H9 (cell line): ENCODE measurements at regions not wholly inside any gene's neighbourhood (a gene's known extent, or its start where the extent isn't known, plus 50 kb on each side); places are given as distances from the start of the nearest gene placed in this dataset.

Experiments
- DNase-seq: peaks from one replicate; pipeline ENCODE4 v3.0.0-alpha.2; 2017
- H2AFZ ChIP-seq: one replicate; pipeline ENCODE4 v1.6.1; 2013; ENCODE audit warnings: mild to moderate bottlenecking, low read length, control low read depth, moderate library complexity
- H2AK5ac ChIP-seq: 2 replicates; pipeline ENCODE4 v1.6.1; 2013; ENCODE audit warnings: low read length, control low read depth, mixed read lengths; ENCODE audit not compliant: insufficient read length
- H2BK120ac ChIP-seq: one replicate; pipeline ENCODE4 v1.6.1; 2013; ENCODE audit warnings: low read depth, mild to moderate bottlenecking, low read length, control low read depth, inconsistent platforms; ENCODE audit not compliant: poor library complexity, severe bottlenecking
- H2BK12ac ChIP-seq: 2 replicates; pipeline ENCODE4 v1.6.1; 2013; ENCODE audit warnings: low read length, control low read depth, mixed read lengths, low read depth; ENCODE audit not compliant: insufficient read length
- H2BK15ac ChIP-seq: 2 replicates; pipeline ENCODE4 v1.6.1; 2013; ENCODE audit warnings: low read depth, low read length, control low read depth
- H2BK20ac ChIP-seq: one replicate; pipeline ENCODE4 v1.6.1; 2013; ENCODE audit warnings: low read depth, mild to moderate bottlenecking, low read length, control low read depth, inconsistent platforms; ENCODE audit not compliant: poor library complexity, severe bottlenecking
- H2BK5ac ChIP-seq: 2 replicates; pipeline ENCODE4 v1.6.1; 2013; ENCODE audit warnings: low read length, control low read depth, mixed read lengths; ENCODE audit not compliant: insufficient read length
- H3K14ac ChIP-seq: 2 replicates; pipeline ENCODE4 v1.6.1; 2013; ENCODE audit warnings: low read length, control low read depth; ENCODE audit not compliant: insufficient read depth
- H3K18ac ChIP-seq: 2 replicates; pipeline ENCODE4 v1.6.1; 2013; ENCODE audit warnings: low read depth, mild to moderate bottlenecking, mixed read lengths, low read length, control low read depth; ENCODE audit not compliant: insufficient read length
- H3K23ac ChIP-seq: 2 replicates; pipeline ENCODE4 v1.6.1; 2013; ENCODE audit warnings: low read length, control low read depth, mixed read lengths, low read depth; ENCODE audit not compliant: insufficient read length
- H3K23me2 ChIP-seq: 2 replicates; pipeline ENCODE4 v1.6.1; 2013; ENCODE audit warnings: low read depth, mild to moderate bottlenecking, mixed read lengths, low read length, control low read depth; ENCODE audit not compliant: insufficient read length, poor library complexity, severe bottlenecking
- H3K27ac ChIP-seq: 2 replicates; pipeline ENCODE4 v1.5.1; 2013; ENCODE audit warnings: low read length, control low read depth, mixed read lengths, low read depth; ENCODE audit not compliant: insufficient read length
- H3K27me3 ChIP-seq: 2 replicates; pipeline ENCODE4 v1.6.1; 2013; ENCODE audit warnings: low read length, control low read depth, inconsistent platforms; ENCODE audit not compliant: insufficient read depth
- H3K4ac ChIP-seq: 2 replicates; pipeline ENCODE4 v1.6.1; 2013; ENCODE audit warnings: low read depth, mild to moderate bottlenecking, control low read depth, inconsistent platforms, low read length, moderate library complexity
- H3K4me1 ChIP-seq: 2 replicates; pipeline ENCODE4 v1.6.1; 2013; ENCODE audit warnings: low read length, control low read depth, inconsistent platforms; ENCODE audit not compliant: insufficient read depth
- H3K4me2 ChIP-seq: 2 replicates; pipeline ENCODE4 v1.6.1; 2013; ENCODE audit warnings: low read length, control low read depth, mixed read lengths; ENCODE audit not compliant: insufficient read length, insufficient read depth
- H3K56ac ChIP-seq: 2 replicates; pipeline ENCODE4 v1.6.1; 2013; ENCODE audit warnings: low read depth, mild to moderate bottlenecking, mixed read lengths, low read length, control low read depth; ENCODE audit not compliant: insufficient read length
- H3K79me1 ChIP-seq: 2 replicates; pipeline ENCODE4 v1.6.1; 2013; ENCODE audit warnings: low read depth, mild to moderate bottlenecking, moderate library complexity, low read length, control low read depth, inconsistent platforms; ENCODE audit not compliant: insufficient read depth, poor library complexity, severe bottlenecking
- H3K79me2 ChIP-seq: 2 replicates; pipeline ENCODE4 v1.6.1; 2013; ENCODE audit warnings: low read length, control low read depth, inconsistent platforms; ENCODE audit not compliant: insufficient read depth
- H3K9ac ChIP-seq: 2 replicates; pipeline ENCODE4 v1.6.1; 2013; ENCODE audit warnings: low read length, control low read depth, mixed read lengths; ENCODE audit not compliant: insufficient read length; ENCODE audit errors: extremely low read depth
- H3K9me3 ChIP-seq: one replicate; pipeline ENCODE4 v1.6.1; 2013; ENCODE audit warnings: low read depth, low read length, inconsistent platforms; ENCODE audit not compliant: control insufficient read depth
- H3T11ph ChIP-seq: one replicate; pipeline ENCODE4 v1.6.1; 2013; ENCODE audit warnings: mild to moderate bottlenecking, low read length, control low read depth, inconsistent platforms
- H4K20me1 ChIP-seq: one replicate; pipeline ENCODE4 v1.6.1; 2013; ENCODE audit not compliant: control insufficient read depth, insufficient read length, insufficient read depth
- H4K5ac ChIP-seq: 2 replicates; pipeline ENCODE4 v1.6.1; 2013; ENCODE audit warnings: low read depth, mild to moderate bottlenecking, mixed read lengths, low read length, control low read depth; ENCODE audit not compliant: insufficient read length
- H4K8ac ChIP-seq: replicated peaks from 2 replicates; pipeline ENCODE4 v1.6.1; 2013; ENCODE audit warnings: low read length, control low read depth, mixed read lengths, low read depth; ENCODE audit not compliant: insufficient read length
- H4K91ac ChIP-seq: 2 replicates; pipeline ENCODE4 v1.6.1; 2013; ENCODE audit warnings: low read depth, mild to moderate bottlenecking, moderate library complexity, mixed read lengths, low read length, control low read depth; ENCODE audit not compliant: insufficient read length
- H3K27ac Mint-ChIP-seq, 3 experiments: 2 replicates in 2 of 3; 3 replicates in 1 of 3; pipeline ENCODE4 v1.8.0; 2020 to 2021; ENCODE audit warnings: mixed read lengths in 3 of 3, mild to moderate bottlenecking in 1 of 3, moderate library complexity in 1 of 3
- H3K27me3 Mint-ChIP-seq: 2 replicates; pipeline ENCODE4 v1.8.0; 2021; ENCODE audit warnings: low read depth, mild to moderate bottlenecking, moderate library complexity, mixed read lengths
- H3K36me3 Mint-ChIP-seq, 3 experiments: 2 replicates in 2 of 3; 3 replicates in 1 of 3; pipeline ENCODE4 v1.8.0; 2020 to 2021; ENCODE audit warnings: low read depth in 3 of 3, mixed read lengths in 3 of 3; ENCODE audit not compliant: insufficient read depth in 1 of 3
- H3K4me1 Mint-ChIP-seq, 2 experiments: 2 replicates each; pipeline ENCODE4 v1.8.0; 2020; ENCODE audit warnings: mixed read lengths in 2 of 2
- H3K4me3 Mint-ChIP-seq, 2 experiments: 2 replicates in 1 of 2; 3 replicates in 1 of 2; pipeline ENCODE4 v1.8.0; 2020 to 2021; ENCODE audit warnings: mild to moderate bottlenecking in 2 of 2, mixed read lengths in 2 of 2, moderate library complexity in 1 of 2
- H3K9me3 Mint-ChIP-seq, 2 experiments: 2 replicates in 1 of 2; 3 replicates in 1 of 2; pipeline ENCODE4 v1.8.0; 2020; ENCODE audit warnings: mild to moderate bottlenecking in 2 of 2, mixed read lengths in 2 of 2, moderate library complexity in 1 of 2
- WGBS: extraction: QIAGEN DNeasy Blood & Tissue Kit; methylation state at CpG from one replicate; pipeline ENCODE4 v1.1.7; 2013; ENCODE audit warnings: missing lambda C conversion rate, low lambda C conversion rate, mixed read lengths; ENCODE audit not compliant: insufficient read length; ENCODE audit errors: extremely low coverage; 5-methylcytosine and 5-hydroxymethylcytosine counted together
- TF ChIP-seq, protein P1 (sequence below): fragments of 200-600 bp; sonication (generic); conservative IDR thresholded peaks from 3 replicates; pipeline ENCODE4 v1.8.0; 2021; ENCODE audit warnings: antibody characterized with exemption, mild to moderate bottlenecking

DNA sequence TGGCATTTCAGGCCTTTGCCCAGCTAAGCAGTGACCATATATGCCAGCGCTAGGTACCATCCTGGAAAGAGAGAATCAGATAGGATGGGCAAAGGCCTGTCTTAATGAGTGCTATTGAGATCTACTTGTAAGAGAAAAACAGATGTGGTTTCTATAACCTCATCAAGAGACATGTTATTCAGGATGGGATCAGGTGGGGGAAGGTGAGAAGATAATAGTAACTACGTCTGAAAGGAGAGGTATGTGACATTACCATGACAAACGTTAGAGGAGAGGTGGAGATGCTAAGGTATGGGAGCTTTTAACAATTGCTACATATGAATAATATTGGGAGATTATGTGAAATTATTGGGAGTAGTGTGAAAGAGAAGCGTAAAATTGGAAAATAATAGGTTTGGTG is 204.2 kb upstream of the PLXNA2 start:
- no peak overlapping the region for H3K4ac ChIP-seq
- Mint-ChIP-seq H3K4me3 (no peak overlapping the region), H3K27ac (peak overlapping the region in 1 of 3 experiments; percentile 78; a peak in 1 of 7 replicates), H3K36me3 (peaks cover 2 to 15% (median 5%) of the 10 kb centered on the region in 3 experiments; a peak in 6 of 7 replicates), H3K27me3 (no peaks in the 10 kb centered on the region), H3K4me1 (peaks cover 16 to 21% of the 10 kb centered on the region in 2 experiments), H3K9me3 (peaks cover 8 to 13% of the 10 kb centered on the region in 2 experiments)
- no peak overlapping the region for H4K5ac ChIP-seq
- no peak overlapping the region for H3K27ac ChIP-seq
- H3K9ac ChIP-seq, result no peak overlapping the region
- H3K56ac ChIP-seq, result no peak overlapping the region
- no peak overlapping the region for H2AFZ ChIP-seq
- H2BK12ac ChIP-seq, result no peak overlapping the region
- peaks cover 2% of the 10 kb centered on the region; the same call in 1 of the 2 replicates for H3K4me1 ChIP-seq
- no peak overlapping the region for H3K23ac ChIP-seq
- no peak overlapping the region for H2BK5ac ChIP-seq
- H3K14ac ChIP-seq, result no peak overlapping the region
- H2AK5ac ChIP-seq, result no peak overlapping the region
- WGBS, result 100% methylated on average over 1 of the region's 4 CpGs
- no peaks in the 10 kb centered on the region for H3K79me1 ChIP-seq
- TF ChIP-seq, protein P1, sequence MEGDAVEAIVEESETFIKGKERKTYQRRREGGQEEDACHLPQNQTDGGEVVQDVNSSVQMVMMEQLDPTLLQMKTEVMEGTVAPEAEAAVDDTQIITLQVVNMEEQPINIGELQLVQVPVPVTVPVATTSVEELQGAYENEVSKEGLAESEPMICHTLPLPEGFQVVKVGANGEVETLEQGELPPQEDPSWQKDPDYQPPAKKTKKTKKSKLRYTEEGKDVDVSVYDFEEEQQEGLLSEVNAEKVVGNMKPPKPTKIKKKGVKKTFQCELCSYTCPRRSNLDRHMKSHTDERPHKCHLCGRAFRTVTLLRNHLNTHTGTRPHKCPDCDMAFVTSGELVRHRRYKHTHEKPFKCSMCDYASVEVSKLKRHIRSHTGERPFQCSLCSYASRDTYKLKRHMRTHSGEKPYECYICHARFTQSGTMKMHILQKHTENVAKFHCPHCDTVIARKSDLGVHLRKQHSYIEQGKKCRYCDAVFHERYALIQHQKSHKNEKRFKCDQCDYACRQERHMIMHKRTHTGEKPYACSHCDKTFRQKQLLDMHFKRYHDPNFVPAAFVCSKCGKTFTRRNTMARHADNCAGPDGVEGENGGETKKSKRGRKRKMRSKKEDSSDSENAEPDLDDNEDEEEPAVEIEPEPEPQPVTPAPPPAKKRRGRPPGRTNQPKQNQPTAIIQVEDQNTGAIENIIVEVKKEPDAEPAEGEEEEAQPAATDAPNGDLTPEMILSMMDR, result no peak
- no peak overlapping the region for H4K8ac ChIP-seq
- DNase-seq, result no peak
- H3K23me2 ChIP-seq, result no peaks in the 10 kb centered on the region
- H2BK120ac ChIP-seq, result no peak overlapping the region
- H3K18ac ChIP-seq, result no peak overlapping the region
- H3K9me3 ChIP-seq, result no peaks in the 10 kb centered on the region
- no peak overlapping the region for H2BK20ac ChIP-seq
- no peaks in the 10 kb centered on the region for H3K27me3 ChIP-seq
- no peak overlapping the region for H3T11ph ChIP-seq
- no peaks in the 10 kb centered on the region for H4K20me1 ChIP-seq
- H4K91ac ChIP-seq, result no peak overlapping the region
- H3K4me2 ChIP-seq, result no peak overlapping the region
- no peak overlapping the region for H2BK15ac ChIP-seq
- no peaks in the 10 kb centered on the region for H3K79me2 ChIP-seq
